ENCODE measurements at regions not wholly inside any gene's neighbourhood (a gene's known extent, or its start where the extent isn't known, plus 50 kb on each side); places are given as distances from the start of the nearest gene placed in this dataset.

DNA sequence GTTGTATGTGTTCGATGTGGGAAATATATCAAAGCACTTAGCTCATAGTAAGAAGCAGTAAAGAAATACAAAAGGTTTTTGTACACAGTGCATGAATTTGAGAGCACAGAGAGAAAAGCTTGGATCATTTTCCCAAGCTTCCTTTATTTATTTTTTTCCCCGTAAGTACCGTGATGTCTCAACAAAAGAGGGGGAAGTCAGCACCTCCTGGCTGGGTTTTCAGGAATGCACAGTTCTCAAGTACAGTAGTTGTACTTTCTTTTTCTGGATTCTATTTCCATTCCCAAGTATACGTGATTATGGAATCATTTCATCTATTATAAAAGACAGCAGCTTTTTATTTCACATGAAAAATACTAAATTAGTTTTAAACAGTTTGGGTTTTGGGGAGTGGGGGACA, 171.5 kb upstream of the EDNRA start:
- Histone ChIP-seq H3F3A (ENCODE audit: low read depth) (no peaks in the 10 kb centered on the region), H3K4me2 (ENCODE audit: low read depth, low read length, poor library complexity, severe bottlenecking) (no peak overlapping the region), H3K27me3 (ENCODE audit: insufficient read depth, low read length, poor library complexity, severe bottlenecking) (no peaks in the 10 kb centered on the region), H3K9ac (ENCODE audit: low read depth, low read length, poor library complexity, severe bottlenecking) (no peak overlapping the region), H3K9me3 (ENCODE audit: insufficient read depth, low read depth, low read length) (no peaks in the 10 kb centered on the region), H3K36me3 (ENCODE audit: insufficient read depth, low read length) (no peaks in the 10 kb centered on the region), H3K4me3 (ENCODE audit: low read length, poor library complexity, severe bottlenecking) (no peak overlapping the region), H2AFZ (ENCODE audit: low read length) (no peak overlapping the region), H3K79me2 (ENCODE audit: insufficient read depth, low read length) (no peaks in the 10 kb centered on the region), H3K9me2 (replicated peaks; ENCODE audit: low read depth, low read length) (no peaks in the 10 kb centered on the region), H4K20me1 (ENCODE audit: insufficient read depth, low read length, poor library complexity, severe bottlenecking) (no peaks in the 10 kb centered on the region), H3K4me1 (ENCODE audit: insufficient read depth, low read length, poor library complexity, severe bottlenecking) (no peaks in the 10 kb centered on the region)
- no peak for TF ChIP-seq EZH2phosphoT487 (IDR thresholded peaks at IDR 0.05; ENCODE audit: borderline replicate concordance)
- TF ChIP-seq CTCF (conservative IDR thresholded peaks at IDR 0.05; ENCODE audit: low read length) = no peak

DNA sequence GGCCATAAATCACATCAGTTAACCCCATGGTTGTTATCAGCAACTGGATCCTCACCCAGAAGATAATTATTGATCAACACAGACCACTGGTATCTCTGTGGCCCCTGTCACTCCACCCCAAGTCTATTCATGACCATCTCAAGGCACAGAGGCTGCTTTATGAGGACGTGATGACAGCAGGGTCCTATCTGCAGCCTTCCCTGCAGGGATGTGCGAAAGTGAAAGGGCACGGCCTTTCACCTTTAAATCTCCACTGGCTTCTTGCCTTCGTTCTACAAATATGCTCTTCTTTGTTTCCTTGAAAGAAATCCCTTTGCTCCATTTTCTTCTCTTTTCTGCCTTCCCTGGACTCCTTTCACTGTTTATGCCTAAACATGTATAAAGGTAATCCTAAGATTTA, 170.6 kb upstream of the EDNRA start:
- Histone ChIP-seq H3F3A (ENCODE audit: low read depth) (no peaks in the 10 kb centered on the region), H3K4me3 (ENCODE audit: low read length, poor library complexity, severe bottlenecking) (no peak overlapping the region), H3K9me2 (replicated peaks; ENCODE audit: low read depth, low read length) (no peaks in the 10 kb centered on the region), H3K4me1 (ENCODE audit: insufficient read depth, low read length, poor library complexity, severe bottlenecking) (no peaks in the 10 kb centered on the region), H3K27me3 (ENCODE audit: insufficient read depth, low read length, poor library complexity, severe bottlenecking) (no peaks in the 10 kb centered on the region), H3K9me3 (ENCODE audit: insufficient read depth, low read depth, low read length) (no peaks in the 10 kb centered on the region), H3K9ac (ENCODE audit: low read depth, low read length, poor library complexity, severe bottlenecking) (no peak overlapping the region), H4K20me1 (ENCODE audit: insufficient read depth, low read length, poor library complexity, severe bottlenecking) (no peaks in the 10 kb centered on the region), H2AFZ (ENCODE audit: low read length) (no peak overlapping the region), H3K79me2 (ENCODE audit: insufficient read depth, low read length) (no peaks in the 10 kb centered on the region), H3K36me3 (ENCODE audit: insufficient read depth, low read length) (no peaks in the 10 kb centered on the region), H3K4me2 (ENCODE audit: low read depth, low read length, poor library complexity, severe bottlenecking) (no peak overlapping the region)
- no peak for TF ChIP-seq EZH2phosphoT487 (IDR thresholded peaks at IDR 0.05; ENCODE audit: borderline replicate concordance)
- no peak for TF ChIP-seq CTCF (conservative IDR thresholded peaks at IDR 0.05; ENCODE audit: low read length)

- Histone ChIP-seq H3K9ac (ENCODE audit: low read depth, low read length, poor library complexity, severe bottlenecking) (no peak overlapping the region), H4K20me1 (ENCODE audit: insufficient read depth, low read length, poor library complexity, severe bottlenecking) (no peaks in the 10 kb centered on the region), H3K4me3 (ENCODE audit: low read length, poor library complexity, severe bottlenecking) (no peak overlapping the region), H3K36me3 (ENCODE audit: insufficient read depth, low read length) (no peaks in the 10 kb centered on the region), H3K4me2 (ENCODE audit: low read depth, low read length, poor library complexity, severe bottlenecking) (no peak overlapping the region), H3K79me2 (ENCODE audit: insufficient read depth, low read length) (no peaks in the 10 kb centered on the region), H3K9me2 (replicated peaks; ENCODE audit: low read depth, low read length) (no peaks in the 10 kb centered on the region), H3K4me1 (ENCODE audit: insufficient read depth, low read length, poor library complexity, severe bottlenecking) (no peaks in the 10 kb centered on the region), H3F3A (ENCODE audit: low read depth) (no peaks in the 10 kb centered on the region), H3K9me3 (ENCODE audit: insufficient read depth, low read depth, low read length) (no peaks in the 10 kb centered on the region), H2AFZ (ENCODE audit: low read length) (no peak overlapping the region), H3K27me3 (ENCODE audit: insufficient read depth, low read length, poor library complexity, severe bottlenecking) (no peaks in the 10 kb centered on the region)
- TF ChIP-seq CTCF (conservative IDR thresholded peaks at IDR 0.05; ENCODE audit: low read length) (no peak), EZH2phosphoT487 (IDR thresholded peaks at IDR 0.05; ENCODE audit: borderline replicate concordance) (no peak)
Measured at GRCh38 chr4:147311956-147312355, 168.9 kb upstream of the EDNRA start.

All from Loucy (cell line).